DND-41 (cell line): ENCODE measurements at regions not wholly inside any gene's neighbourhood (a gene's known extent, or its start where the extent isn't known, plus 50 kb on each side); places are given as distances from the start of the nearest gene placed in this dataset.

Experiments used
- ATAC-seq: fragments of 200-7000 bp; cut with Tn5 transposase; 3 replicates; pipeline ENCODE4 v1.9.1; 2021; ENCODE audit warnings: low read depth; ENCODE audit not compliant: insufficient read depth
- DNase-seq: peaks from one replicate; pipeline ENCODE4 v3.0.0-alpha.2; 2020
- H2AFZ ChIP-seq: 2 replicates; pipeline ENCODE4 v1.6.0; 2012; ENCODE audit warnings: low read depth, low read length
- H3K27ac ChIP-seq: 2 replicates; pipeline ENCODE4 v1.5.1; 2012; ENCODE audit warnings: low read length, inconsistent platforms
- H3K27me3 ChIP-seq: fragments of 200-600 bp; sonication (generic); 2 replicates; pipeline ENCODE4 v1.6.0; 2012; ENCODE audit warnings: low read length, mild to moderate bottlenecking, inconsistent platforms; ENCODE audit not compliant: insufficient read depth, poor library complexity
- H3K36me3 ChIP-seq: 2 replicates; pipeline ENCODE4 v1.5.1; 2012; ENCODE audit warnings: low read length, inconsistent platforms; ENCODE audit not compliant: insufficient read depth
- H3K4me1 ChIP-seq: 2 replicates; pipeline ENCODE4 v1.5.1; 2012; ENCODE audit warnings: mild to moderate bottlenecking, low read length; ENCODE audit not compliant: insufficient read depth
- H3K4me2 ChIP-seq: 2 replicates; pipeline ENCODE4 v1.6.0; 2012; ENCODE audit warnings: mild to moderate bottlenecking, moderate library complexity, low read length, inconsistent platforms; ENCODE audit not compliant: insufficient read depth
- H3K4me3 ChIP-seq, 2 experiments: fragments of 200-600 bp in 1 of 2; shearing (Covaris generic) in 1 of 2; 2 replicates each; pipeline ENCODE4 v1.5.1; 2012 to 2016; ENCODE audit warnings: inconsistent platforms in 2 of 2, low read length in 2 of 2, mild to moderate bottlenecking in 2 of 2, low read depth in 1 of 2, moderate library complexity in 1 of 2
- H3K79me2 ChIP-seq: 2 replicates; pipeline ENCODE4 v1.6.0; 2012; ENCODE audit warnings: low read length, inconsistent platforms; ENCODE audit not compliant: insufficient read depth
- H3K9ac ChIP-seq: 2 replicates; pipeline ENCODE4 v1.6.0; 2012; ENCODE audit warnings: low read depth, mild to moderate bottlenecking, inconsistent platforms, low read length, moderate library complexity
- H3K9me3 ChIP-seq: 2 replicates; pipeline ENCODE4 v1.5.1; 2012; ENCODE audit warnings: low read length, moderate library complexity, mild to moderate bottlenecking, inconsistent platforms; ENCODE audit not compliant: insufficient read depth, severe bottlenecking
- H4K20me1 ChIP-seq: 2 replicates; pipeline ENCODE4 v1.6.0; 2012; ENCODE audit warnings: low read length; ENCODE audit not compliant: insufficient read depth
- EZH2 ChIP-seq: IDR thresholded peaks from 3 replicates; pipeline ENCODE4 v1.6.1; 2012; ENCODE audit warnings: borderline replicate concordance, low read depth, mild to moderate bottlenecking, moderate library complexity, low read length, inconsistent platforms; ENCODE audit not compliant: severe bottlenecking
- TF ChIP-seq, protein P1 (sequence below): IDR thresholded peaks from 2 replicates; pipeline ENCODE4 v1.5.1; 2012; ENCODE audit warnings: borderline replicate concordance, low read length, moderate library complexity, mild to moderate bottlenecking; ENCODE audit not compliant: poor library complexity, severe bottlenecking; ENCODE audit errors: extremely low read depth

DNA sequence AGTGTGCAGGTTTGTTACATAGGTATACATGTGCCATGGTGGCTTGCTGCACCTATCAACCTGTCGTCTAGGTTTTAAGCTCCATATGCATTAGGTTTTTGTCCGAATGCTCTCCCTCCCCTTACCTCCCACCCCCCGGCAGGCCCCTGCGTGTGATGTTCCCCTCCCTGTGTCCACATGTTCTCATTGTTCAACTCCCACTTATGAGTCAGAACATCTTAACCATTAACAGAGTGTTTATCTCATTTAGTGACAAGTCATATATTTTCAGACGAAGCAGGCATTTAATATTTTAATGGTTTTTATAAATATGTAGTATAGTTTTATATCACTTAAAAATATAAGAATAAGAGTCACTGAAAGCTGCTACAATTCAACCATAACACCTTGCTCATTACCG is 780.5 kb upstream of the ARGLU1 start:
- DNase-seq (no peak), ATAC-seq (no peak)
- Histone ChIP-seq H3K9me3 (no peaks in the 10 kb centered on the region), H3K4me2 (no peak overlapping the region), H2AFZ (no peak overlapping the region), H4K20me1 (no peaks in the 10 kb centered on the region), H3K4me1 (no peaks in the 10 kb centered on the region), H3K27ac (no peak overlapping the region), H3K36me3 (no peaks in the 10 kb centered on the region), H3K9ac (no peak overlapping the region), H3K79me2 (no peaks in the 10 kb centered on the region), H3K27me3 (no peaks in the 10 kb centered on the region), H3K4me3 (no peak overlapping the region)
- TF ChIP-seq, protein P1, sequence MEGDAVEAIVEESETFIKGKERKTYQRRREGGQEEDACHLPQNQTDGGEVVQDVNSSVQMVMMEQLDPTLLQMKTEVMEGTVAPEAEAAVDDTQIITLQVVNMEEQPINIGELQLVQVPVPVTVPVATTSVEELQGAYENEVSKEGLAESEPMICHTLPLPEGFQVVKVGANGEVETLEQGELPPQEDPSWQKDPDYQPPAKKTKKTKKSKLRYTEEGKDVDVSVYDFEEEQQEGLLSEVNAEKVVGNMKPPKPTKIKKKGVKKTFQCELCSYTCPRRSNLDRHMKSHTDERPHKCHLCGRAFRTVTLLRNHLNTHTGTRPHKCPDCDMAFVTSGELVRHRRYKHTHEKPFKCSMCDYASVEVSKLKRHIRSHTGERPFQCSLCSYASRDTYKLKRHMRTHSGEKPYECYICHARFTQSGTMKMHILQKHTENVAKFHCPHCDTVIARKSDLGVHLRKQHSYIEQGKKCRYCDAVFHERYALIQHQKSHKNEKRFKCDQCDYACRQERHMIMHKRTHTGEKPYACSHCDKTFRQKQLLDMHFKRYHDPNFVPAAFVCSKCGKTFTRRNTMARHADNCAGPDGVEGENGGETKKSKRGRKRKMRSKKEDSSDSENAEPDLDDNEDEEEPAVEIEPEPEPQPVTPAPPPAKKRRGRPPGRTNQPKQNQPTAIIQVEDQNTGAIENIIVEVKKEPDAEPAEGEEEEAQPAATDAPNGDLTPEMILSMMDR, result no peak
- no peak for TF ChIP-seq EZH2

DNA sequence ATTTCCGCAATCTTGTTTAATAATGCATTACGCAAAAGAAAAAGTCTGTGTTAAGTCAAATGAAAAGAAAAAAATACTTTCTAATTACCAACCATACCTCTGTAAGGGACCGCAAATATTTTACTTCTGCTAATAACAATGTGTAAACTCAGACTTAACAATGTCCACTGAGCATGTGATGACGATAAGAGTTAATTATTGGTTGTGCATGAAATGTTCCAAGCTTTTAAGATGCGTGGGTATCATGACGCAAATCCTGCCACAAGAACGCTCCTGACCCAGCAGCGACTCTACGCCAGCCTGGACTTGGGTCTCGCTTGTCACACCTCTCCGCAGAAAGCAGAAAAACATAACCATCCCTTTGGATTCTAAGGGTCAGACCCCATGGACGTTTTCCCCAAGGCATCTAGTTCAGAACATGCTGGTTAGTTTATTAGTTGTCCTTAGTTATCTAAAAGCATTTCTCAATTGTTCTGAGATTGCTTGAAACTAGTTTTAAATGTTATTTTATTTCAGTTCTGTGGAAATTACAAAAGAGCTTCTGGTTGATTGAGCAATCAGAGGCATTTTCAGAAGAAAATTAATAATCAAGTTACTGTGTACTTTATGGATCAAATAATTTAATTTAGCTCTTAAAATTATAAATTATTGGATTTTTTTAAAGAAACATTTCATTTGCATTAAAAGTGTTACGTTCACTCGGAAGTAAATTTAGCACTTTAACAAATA is 779.9 kb upstream of the ARGLU1 start:
- Histone ChIP-seq H3K4me2 (no peak overlapping the region), H3K27me3 (no peaks in the 10 kb centered on the region), H3K4me3 (no peak overlapping the region), H3K9me3 (no peaks in the 10 kb centered on the region), H2AFZ (no peak overlapping the region), H3K27ac (no peak overlapping the region), H3K36me3 (no peaks in the 10 kb centered on the region), H4K20me1 (no peaks in the 10 kb centered on the region), H3K4me1 (no peaks in the 10 kb centered on the region), H3K9ac (no peak overlapping the region), H3K79me2 (no peaks in the 10 kb centered on the region)
- no peak for DNase-seq
- no peak for ATAC-seq
- TF ChIP-seq, protein P1, result no peak
- no peak for TF ChIP-seq EZH2

DNA sequence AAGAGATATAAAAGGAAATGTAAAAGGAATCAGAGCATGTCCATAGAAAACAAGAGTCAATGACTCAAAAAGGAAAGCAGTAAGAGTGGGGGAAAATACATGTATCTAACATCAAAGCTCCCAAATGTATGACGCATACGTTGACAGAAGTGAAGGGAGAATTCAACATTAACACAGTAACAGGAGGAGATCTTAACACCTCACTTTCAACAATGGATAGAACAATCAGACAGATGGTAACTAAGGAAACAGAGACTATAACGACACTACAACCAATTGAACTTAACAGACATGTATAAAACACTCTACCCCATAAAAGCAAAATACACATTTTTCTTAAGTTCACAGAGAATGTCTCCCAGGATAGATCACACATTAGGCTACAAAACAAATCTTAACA is 774.8 kb upstream of the ARGLU1 start:
- Histone ChIP-seq H2AFZ (no peak overlapping the region), H3K27me3 (no peaks in the 10 kb centered on the region), H3K9ac (no peak overlapping the region), H3K4me3 (no peak overlapping the region), H3K4me1 (no peaks in the 10 kb centered on the region), H3K36me3 (no peaks in the 10 kb centered on the region), H4K20me1 (no peaks in the 10 kb centered on the region), H3K4me2 (no peak overlapping the region), H3K9me3 (no peaks in the 10 kb centered on the region), H3K27ac (no peak overlapping the region), H3K79me2 (no peaks in the 10 kb centered on the region)
- no peak for ATAC-seq
- TF ChIP-seq, protein P1, result no peak
- TF ChIP-seq EZH2, result no peak
- DNase-seq, result no peak
